Kidney (tissue), 13 donors: ENCODE measurements at regions not wholly inside any gene's neighbourhood (a gene's known extent, or its start where the extent isn't known, plus 50 kb on each side); places are given as distances from the start of the nearest gene placed in this dataset.

Experiments
- DNase-seq, 5 donors: peaks; one replicate each; pipeline ENCODE4 v3.0.0-alpha.2; 2013 to 2020
- FAIRE-seq: peaks from 2 replicates; lab custom pipeline; 2012; peaks lifted over from hg19 to GRCh38; lab: Jason Lieb, UNC
- H3K27ac ChIP-seq, 2 donors: one replicate each; pipeline ENCODE4 v1.7.0; 2013; ENCODE audit warnings: low read depth in 2 of 2, low read length in 2 of 2, inconsistent platforms in 1 of 2
- H3K27me3 ChIP-seq: one replicate; pipeline ENCODE4 v1.7.1; 2013; ENCODE audit warnings: low read length, inconsistent platforms; ENCODE audit not compliant: control insufficient read depth, insufficient read depth
- H3K36me3 ChIP-seq, 3 donors: one replicate each; pipeline versions ENCODE4 v1.7.0 to v1.7.1; 2013; ENCODE audit warnings: low read length in 3 of 3, control low read depth in 1 of 3, inconsistent platforms in 1 of 3; ENCODE audit not compliant: insufficient read depth in 3 of 3, control insufficient read depth in 2 of 3
- H3K4me1 ChIP-seq, 3 donors: one replicate each; pipeline versions ENCODE4 v1.7.0 to v1.7.1; 2013; ENCODE audit warnings: low read length in 3 of 3, inconsistent platforms in 1 of 3, low read depth in 1 of 3; ENCODE audit not compliant: control insufficient read depth in 2 of 3, insufficient read depth in 2 of 3
- H3K4me3 ChIP-seq, 3 donors: one replicate each; pipeline versions ENCODE4 v1.7.0 to v1.8.1; 2013; ENCODE audit warnings: low read length in 3 of 3, control low read depth in 1 of 3, inconsistent platforms in 1 of 3
- H3K9ac ChIP-seq, 3 donors: one replicate each; pipeline versions ENCODE4 v1.7.0 to v1.7.1; 2013; ENCODE audit warnings: low read length in 3 of 3, control low read depth in 1 of 3, inconsistent platforms in 1 of 3
- H3K9me3 ChIP-seq, 3 donors: one replicate each; pipeline versions ENCODE4 v1.7.0 to v1.7.1; 2013; ENCODE audit warnings: low read length in 3 of 3, control low read depth in 1 of 3, inconsistent platforms in 1 of 3; ENCODE audit not compliant: control insufficient read depth in 2 of 3, insufficient read depth in 1 of 3
- CTCF ChIP-seq: IDR thresholded peaks from 3 replicates; pipeline ENCODE4 v1.5.1; 2012; ENCODE audit warnings: mild to moderate bottlenecking, moderate library complexity, borderline replicate concordance; ENCODE audit not compliant: insufficient read depth; ENCODE audit errors: extremely low read depth
- intact Hi-C: fragments of 100-400 bp; cut with DNase I; formaldehyde crosslinking; loops from one replicate; pipeline ENCODE4 v1.11.1; 2022
- donor health status: control.
- donor health status: control.
- donor health status: control.
- donor health status: control.
- donor health status: control.
- donor health status: DM: yes; HTN: yes; CAD: no.
- donor health status: Normal renal cell carcinoma (clear cell type).

- intact Hi-C loops, result no loop called here
- Histone ChIP-seq H3K36me3 (no peaks in the 10 kb centered on the region), H3K4me3 (no peak overlapping the region), H3K27ac (no peak overlapping the region), H3K9me3 (no peaks in the 10 kb centered on the region), H3K27me3 (no peaks in the 10 kb centered on the region), H3K9ac (no peak overlapping the region), H3K4me1 (no peaks in the 10 kb centered on the region)
- DNase-seq (no peak), FAIRE-seq (no peak)
- TF ChIP-seq CTCF, result no peak
These were observed 271.4 kb upstream of the SLC7A11 start for GRCh38 chr4:138513535-138513934.

DNA sequence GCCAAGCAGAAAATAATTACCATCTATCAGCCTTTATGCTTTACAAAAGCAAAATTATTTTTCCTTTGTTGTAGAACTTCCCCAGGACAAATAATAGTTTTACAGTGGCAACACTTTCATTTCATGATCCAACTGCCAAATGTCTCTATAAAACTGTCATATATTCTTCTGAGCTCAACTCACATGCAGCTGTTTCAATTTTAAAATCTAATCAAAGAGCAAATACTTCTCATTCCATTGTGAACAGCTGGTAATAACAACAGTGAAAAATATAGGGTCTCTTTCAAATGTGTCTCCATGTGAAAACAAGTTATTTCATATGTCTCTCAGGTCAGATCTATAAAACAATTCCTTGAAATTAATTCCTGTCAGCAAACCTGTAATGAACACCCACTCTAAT, 270.6 kb upstream of the SLC7A11 start:
- intact Hi-C loops, result no loop called here
- TF ChIP-seq CTCF, result no peak
- Histone ChIP-seq H3K36me3 (no peaks in the 10 kb centered on the region), H3K27ac (no peak overlapping the region), H3K27me3 (no peaks in the 10 kb centered on the region), H3K9ac (no peak overlapping the region), H3K4me1 (no peaks in the 10 kb centered on the region), H3K9me3 (no peaks in the 10 kb centered on the region), H3K4me3 (no peak overlapping the region)
- no peak for FAIRE-seq
- peak in 2 of 5 donors; percentile 45 to 74 for DNase-seq

GRCh38 chr4:138510053-138510452, 267.9 kb upstream of the SLC7A11 start:
- Histone ChIP-seq H3K27me3 (no peaks in the 10 kb centered on the region), H3K27ac (no peak overlapping the region), H3K36me3 (no peaks in the 10 kb centered on the region), H3K4me1 (no peaks in the 10 kb centered on the region), H3K4me3 (no peak overlapping the region), H3K9ac (no peak overlapping the region), H3K9me3 (no peaks in the 10 kb centered on the region)
- no peak for TF ChIP-seq CTCF
- no peak for FAIRE-seq
- no peak for DNase-seq
- intact Hi-C loops, result no loop called here

GRCh38 chr4:138509346-138509745, 267.2 kb upstream of the SLC7A11 start:
- FAIRE-seq (no peak), DNase-seq (peak in 1 of 5 donors; percentile 25)
- Histone ChIP-seq H3K27ac (no peak overlapping the region), H3K4me1 (no peaks in the 10 kb centered on the region), H3K36me3 (no peaks in the 10 kb centered on the region), H3K27me3 (no peaks in the 10 kb centered on the region), H3K4me3 (no peak overlapping the region), H3K9me3 (no peaks in the 10 kb centered on the region), H3K9ac (no peak overlapping the region)
- intact Hi-C loops, result no loop called here
- no peak for TF ChIP-seq CTCF
